Adrenal gland (tissue), 9 donors: ENCODE measurements at regions not wholly inside any gene's neighbourhood (a gene's known extent, or its start where the extent isn't known, plus 50 kb on each side); places are given as distances from the start of the nearest gene placed in this dataset.

Experiments
- DNase-seq, 7 donors: peaks; one replicate each; pipeline ENCODE4 v3.0.0-alpha.2; 2019 to 2020
- H3K27ac ChIP-seq, 5 donors: fragments of 200-600 bp; sonication (generic) in 4 of 5; 1 replicate in 3 of 5; 2 replicates in 2 of 5; pipeline versions ENCODE4 v1.5.1 to v1.8.0; 2016 to 2020; ENCODE audit warnings: mild to moderate bottlenecking in 1 of 5
- H3K27me3 ChIP-seq: fragments of 200-600 bp; 2 replicates; pipeline ENCODE4 v1.8.0; 2021
- H3K36me3 ChIP-seq, 2 donors: fragments of 200-600 bp; replicated peaks in 1 of 2; 1 replicate in 1 of 2; 2 replicates in 1 of 2; pipeline versions ENCODE4 v1.5.1 to v1.8.0; 2018 to 2022
- H3K4me1 ChIP-seq, 2 donors: fragments of 200-600 bp; replicated peaks in 1 of 2; 1 replicate in 1 of 2; 2 replicates in 1 of 2; pipeline versions ENCODE4 v1.5.1 to v1.8.0; 2018 to 2021
- H3K4me3 ChIP-seq, 4 donors: fragments of 200-600 bp; sonication (generic) in 3 of 4; one replicate each; pipeline ENCODE4 v1.5.1; 2016 to 2018
- H3K9me3 ChIP-seq, 3 donors: fragments of 200-600 bp; sonication (generic) in 1 of 3; replicated peaks in 1 of 3; 1 replicate in 2 of 3; 2 replicates in 1 of 3; pipeline versions ENCODE4 v1.5.1 to v1.8.0; 2016 to 2021
- CTCF ChIP-seq, 6 experiments: fragments of 450-650 bp in 4 of 6; fragments of 200-600 bp in 2 of 6; sonication (generic) in 1 of 6; IDR thresholded peaks; 1 replicate in 5 of 6; 2 replicates in 1 of 6; pipeline versions ENCODE4 v1.5.1 to v1.8.0; 2016 to 2021; ENCODE audit warnings: antibody characterized with exemption in 6 of 6, mild to moderate bottlenecking in 2 of 6, moderate library complexity in 1 of 6
- POLR2A ChIP-seq, 2 donors: fragments of 450-650 bp; IDR thresholded peaks; one replicate each; pipeline ENCODE4 v1.6.1; 2017; ENCODE audit warnings: antibody characterized with exemption in 2 of 2, mild to moderate bottlenecking in 2 of 2, moderate library complexity in 1 of 2
- WGBS, 4 donors: extraction: QIAGEN DNeasy Blood & Tissue Kit in 2 of 4; methylation state at CpG; one replicate each; pipeline versions ENCODE4 v1.1.5 to v1.1.7; 2013 to 2017; 5-methylcytosine and 5-hydroxymethylcytosine counted together
- intact Hi-C, 2 donors: fragments of 100-400 bp; cut with DNase I; formaldehyde crosslinking; loops; one replicate each; pipeline versions ENCODE4 v1.14.1 to v1.15.0; 2022 to 2023
- donor health status: healthy with polysubstance abuse.
- donor health status: Bipolar disorder and iron deficiency.
- donor health status: DM: yes; HTN: yes; CAD: no.
- donor health status: DM: no; HTN: no; CAD: no.
- donor health status: DM: no; HTN: no; CAD: no.

- Histone ChIP-seq H3K4me3 (no peak overlapping the region), H3K9me3 (peaks cover 0 to 8% (median 0%) of the 10 kb centered on the region in 3 donors), H3K27ac (no peak overlapping the region), H3K27me3 (no peaks in the 10 kb centered on the region), H3K36me3 (no peaks in the 10 kb centered on the region), H3K4me1 (no peaks in the 10 kb centered on the region)
- no peak for DNase-seq
- 62 to 76% (median 63%) methylated on average over 2 of the region's 2 CpGs for WGBS, 4 donors
- TF ChIP-seq CTCF (IDR thresholded peaks at IDR 0.05) (no peak), POLR2A (IDR thresholded peaks at IDR 0.05) (no peak)
- intact Hi-C loops, result no loop called here
Measured at GRCh38 chr3:21168471-21168870, 582.5 kb downstream of the ZNF385D start.

GRCh38 chr3:21163956-21164355 lies 587.1 kb downstream of the ZNF385D start:
- WGBS, 4 donors, result 75 to 82% (median 77%) methylated on average over 2 to 3 of the region's 3 CpGs
- Histone ChIP-seq H3K27me3 (no peaks in the 10 kb centered on the region), H3K27ac (no peak overlapping the region), H3K9me3 (no peaks in the 10 kb centered on the region), H3K36me3 (no peaks in the 10 kb centered on the region), H3K4me1 (no peaks in the 10 kb centered on the region), H3K4me3 (no peak overlapping the region)
- TF ChIP-seq POLR2A (IDR thresholded peaks at IDR 0.05) (no peak), CTCF (IDR thresholded peaks at IDR 0.05) (no peak)
- intact Hi-C loops, result no loop called here
- no peak for DNase-seq

GRCh38 chr3:21159543-21159906 lies 591.5 kb downstream of the ZNF385D start:
- Histone ChIP-seq H3K36me3 (no peaks in the 10 kb centered on the region), H3K4me3 (no peak overlapping the region), H3K9me3 (no peaks in the 10 kb centered on the region), H3K4me1 (no peaks in the 10 kb centered on the region), H3K27me3 (no peaks in the 10 kb centered on the region), H3K27ac (no peak overlapping the region)
- TF ChIP-seq POLR2A (IDR thresholded peaks at IDR 0.05) (no peak), CTCF (IDR thresholded peaks at IDR 0.05) (no peak)
- WGBS, 4 donors, result 40 to 53% (median 47%) methylated on average over 2 of the region's 2 CpGs
- intact Hi-C loops, result no loop called here
- DNase-seq, result no peak

- no peak overlapping the region for H3K27ac ChIP-seq
- no peaks in the 10 kb centered on the region for H3K9me3 ChIP-seq
- TF ChIP-seq CTCF (IDR thresholded peaks at IDR 0.05) (no peak), POLR2A (IDR thresholded peaks at IDR 0.05) (no peak)
- no peak overlapping the region for H3K4me3 ChIP-seq
- intact Hi-C loops, result no loop called here
- H3K4me1 ChIP-seq, result no peaks in the 10 kb centered on the region
- WGBS, 4 donors, result 47 to 68% (median 56%) methylated on average over 4 of the region's 4 CpGs
- no peaks in the 10 kb centered on the region for H3K27me3 ChIP-seq
- DNase-seq, result no peak
- no peaks in the 10 kb centered on the region for H3K36me3 ChIP-seq
Measured at GRCh38 chr3:21158861-21159542, 592.0 kb downstream of the ZNF385D start.
